Stomach (tissue), 8 donors: ENCODE measurements at regions not wholly inside any gene's neighbourhood (a gene's known extent, or its start where the extent isn't known, plus 50 kb on each side); places are given as distances from the start of the nearest gene placed in this dataset.

ENCODE experiments used
- DNase-seq, 2 donors: peaks; one replicate each; pipeline versions ENCODE4 v3.0.0 to v3.0.0-alpha.2; 2013 to 2019
- H3K27ac ChIP-seq, 5 donors: fragments of 200-600 bp in 4 of 5; sonication (generic) in 4 of 5; one replicate each; pipeline ENCODE4 v1.5.1; 2013 to 2019; ENCODE audit warnings: mild to moderate bottlenecking in 1 of 5, moderate library complexity in 1 of 5
- H3K27me3 ChIP-seq, 3 donors: fragments of 200-600 bp; sonication (generic); one replicate each; pipeline ENCODE4 v1.5.1; 2017 to 2019; ENCODE audit warnings: mixed run types in 1 of 3
- H3K36me3 ChIP-seq, 4 donors: fragments of 200-600 bp; sonication (generic); 1 replicate in 3 of 4; 2 replicates in 1 of 4; pipeline ENCODE4 v1.5.1; 2016 to 2019
- H3K4me1 ChIP-seq, 4 donors: fragments of 200-600 bp; sonication (generic); one replicate each; pipeline ENCODE4 v1.5.1; 2016 to 2019
- H3K4me3 ChIP-seq, 4 donors: fragments of 200-600 bp; sonication (generic) in 3 of 4; one replicate each; pipeline ENCODE4 v1.5.1; 2016 to 2019; ENCODE audit warnings: mild to moderate bottlenecking in 1 of 4
- H3K9me3 ChIP-seq, 4 donors: fragments of 200-600 bp; sonication (generic); one replicate each; pipeline ENCODE4 v1.5.1; 2016 to 2019
- CTCF ChIP-seq, 7 experiments: fragments of 450-650 bp in 4 of 7; fragments of 200-600 bp in 3 of 7; sonication (generic) in 3 of 7; IDR thresholded peaks; one replicate each; pipeline ENCODE4 v1.5.1; 2016 to 2019; ENCODE audit warnings: antibody characterized with exemption in 7 of 7, control low read depth in 2 of 7, mild to moderate bottlenecking in 1 of 7
- EP300 ChIP-seq: sonication (generic); formaldehyde crosslinking; IDR thresholded peaks from one replicate; pipeline ENCODE4 v1.6.1; 2017; ENCODE audit warnings: antibody characterized with exemption
- POLR2A ChIP-seq, 4 donors: fragments of 450-650 bp; IDR thresholded peaks; one replicate each; pipeline ENCODE4 v1.6.1; 2016; ENCODE audit warnings: antibody characterized with exemption in 4 of 4, control low read depth in 2 of 4, mild to moderate bottlenecking in 1 of 4, moderate library complexity in 1 of 4
- POLR2AphosphoS5 ChIP-seq, 3 donors: sonication (generic); formaldehyde crosslinking; IDR thresholded peaks; one replicate each; pipeline ENCODE4 v1.6.1; 2016; ENCODE audit warnings: antibody characterized with exemption in 3 of 3
- WGBS, 5 donors: extraction: QIAGEN DNeasy Blood & Tissue Kit in 3 of 5; methylation state at CpG; one replicate each; pipeline versions ENCODE4 v1.1.5 to v1.1.7; 2013 to 2018; 5-methylcytosine and 5-hydroxymethylcytosine counted together
- intact Hi-C: fragments of 100-400 bp; cut with DNase I; formaldehyde crosslinking; loops from one replicate; pipeline ENCODE4 v1.15.1; 2023; ENCODE audit warnings: low total_unique reads
- donor health status: healthy with polysubstance abuse.
- donor health status: Bipolar disorder and iron deficiency.
- donor health status: healthy.

- Histone ChIP-seq H3K27me3 (no peaks in the 10 kb centered on the region), H3K4me1 (peaks cover 6 to 13% (median 9%) of the 10 kb centered on the region in 4 donors), H3K4me3 (no peak overlapping the region), H3K36me3 (no peaks in the 10 kb centered on the region), H3K9me3 (no peaks in the 10 kb centered on the region), H3K27ac (peak overlapping the region in 3 of 5 donors; percentile 35 to 69 (median 36))
- no peak for TF ChIP-seq POLR2A (IDR thresholded peaks at IDR 0.05)
- peak in 1 of 3 donors; percentile 21 for TF ChIP-seq POLR2AphosphoS5 (IDR thresholded peaks at IDR 0.05)
- no peak for TF ChIP-seq CTCF (IDR thresholded peaks at IDR 0.05)
- no peak for TF ChIP-seq EP300
- peak; percentile 44 to 85 for DNase-seq
- intact Hi-C loops, result no loop called here
- 26 to 34% (median 33%) methylated on average over 8 of the region's 8 CpGs for WGBS, 5 donors
Observed at GRCh38 chr3:72082186-72082715, 297.3 kb upstream of the PROK2 start.

- no peaks in the 10 kb centered on the region for H3K27me3 ChIP-seq
- H3K4me3 ChIP-seq, result no peak overlapping the region
- peak overlapping the region in 2 of 5 donors; percentile 36 to 69 for H3K27ac ChIP-seq
- intact Hi-C loops, result no loop called here
- no peak for TF ChIP-seq EP300
- no peak for TF ChIP-seq CTCF (IDR thresholded peaks at IDR 0.05)
- TF ChIP-seq POLR2A (IDR thresholded peaks at IDR 0.05), result no peak
- no peak for TF ChIP-seq POLR2AphosphoS5 (IDR thresholded peaks at IDR 0.05)
- 81 to 87% (median 84%) methylated on average over 6 of the region's 6 CpGs for WGBS, 5 donors
- no peak for DNase-seq
- peaks cover 6 to 13% (median 9%) of the 10 kb centered on the region in 4 donors for H3K4me1 ChIP-seq
- peaks cover 0 to 4% (median 2%) of the 10 kb centered on the region in 4 donors for H3K9me3 ChIP-seq
- H3K36me3 ChIP-seq, result no peaks in the 10 kb centered on the region
Observed at GRCh38 chr3:72081471-72082185, 296.7 kb upstream of the PROK2 start.

GRCh38 chr3:72080800-72081199 is 295.9 kb upstream of the PROK2 start:
- 71 to 86% (median 78%) methylated on average over 5 of the region's 5 CpGs for WGBS, 5 donors
- no peak for TF ChIP-seq CTCF (IDR thresholded peaks at IDR 0.05)
- no peak for TF ChIP-seq EP300
- no peak for TF ChIP-seq POLR2AphosphoS5 (IDR thresholded peaks at IDR 0.05)
- no peak for TF ChIP-seq POLR2A (IDR thresholded peaks at IDR 0.05)
- H3K9me3 ChIP-seq, result peaks cover 0 to 12% (median 7%) of the 10 kb centered on the region in 4 donors
- H3K4me3 ChIP-seq, result no peak overlapping the region
- no peak for DNase-seq
- H3K4me1 ChIP-seq, result peaks cover 6 to 13% (median 9%) of the 10 kb centered on the region in 4 donors
- no peaks in the 10 kb centered on the region for H3K27me3 ChIP-seq
- H3K36me3 ChIP-seq, result no peaks in the 10 kb centered on the region
- no peak overlapping the region for H3K27ac ChIP-seq
- intact Hi-C loops, result no loop called here

GRCh38 chr3:72080095-72080494 is 295.1 kb upstream of the PROK2 start:
- Histone ChIP-seq H3K4me1 (peaks cover 6 to 13% (median 9%) of the 10 kb centered on the region in 4 donors), H3K36me3 (no peaks in the 10 kb centered on the region), H3K9me3 (peaks cover 0 to 19% (median 12%) of the 10 kb centered on the region in 4 donors), H3K27me3 (no peaks in the 10 kb centered on the region), H3K27ac (no peak overlapping the region), H3K4me3 (no peak overlapping the region)
- DNase-seq, result no peak
- no peak for TF ChIP-seq EP300
- no peak for TF ChIP-seq POLR2AphosphoS5 (IDR thresholded peaks at IDR 0.05)
- no peak for TF ChIP-seq CTCF (IDR thresholded peaks at IDR 0.05)
- no peak for TF ChIP-seq POLR2A (IDR thresholded peaks at IDR 0.05)
- intact Hi-C loops, result no loop called here
- WGBS, 5 donors, result 68 to 88% (median 83%) methylated on average over 3 of the region's 3 CpGs
